GM21723 (cell line): ENCODE measurements at regions not wholly inside any gene's neighbourhood (a gene's known extent, or its start where the extent isn't known, plus 50 kb on each side); places are given as distances from the start of the nearest gene placed in this dataset.
A peak's percentile ranks its signal among the peaks of the same experiment; 100 is the strongest.

ENCODE experiments used
- ATAC-seq: cut with Tn5 transposase; IDR thresholded peaks from one replicate; pipeline ENCODE4 v1.9.1; 2021; ENCODE audit warnings: mild to moderate bottlenecking, moderate library complexity; ENCODE audit not compliant: unreplicated experiment

- ATAC-seq, result no peak
These were observed 355.9 kb upstream of the RIOK2 start for GRCh38 chr5:97538912-97539311.

DNA sequence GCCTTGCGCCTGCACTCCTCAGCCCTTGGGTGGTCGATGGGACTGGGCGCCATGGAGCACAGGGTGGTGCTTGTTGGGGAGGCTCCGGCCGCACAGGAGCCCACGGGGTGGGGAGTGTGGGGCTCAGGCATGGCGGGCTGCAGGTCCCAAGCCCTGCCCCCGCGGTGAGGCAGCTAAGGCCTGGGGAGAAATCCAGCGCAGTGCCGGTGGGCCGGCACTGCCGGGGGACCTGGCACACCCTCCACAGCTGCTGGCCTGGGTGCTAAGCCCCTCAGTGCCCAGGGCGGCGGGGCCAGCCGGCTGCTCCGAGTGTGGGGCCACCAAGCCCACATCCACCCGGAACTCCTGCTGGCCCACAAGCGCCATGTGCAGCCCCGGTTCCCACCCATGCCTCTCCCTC, 358.8 kb upstream of the RIOK2 start:
- no peak for ATAC-seq

GRCh38 chr5:97542469-97542868, 359.4 kb upstream of the RIOK2 start:
- no peak for ATAC-seq

GRCh38 chr5:97543166-97543565, 360.1 kb upstream of the RIOK2 start:
- ATAC-seq, result no peak

GRCh38 chr5:97544240-97544639, 361.2 kb upstream of the RIOK2 start:
- ATAC-seq, result no peak

DNA sequence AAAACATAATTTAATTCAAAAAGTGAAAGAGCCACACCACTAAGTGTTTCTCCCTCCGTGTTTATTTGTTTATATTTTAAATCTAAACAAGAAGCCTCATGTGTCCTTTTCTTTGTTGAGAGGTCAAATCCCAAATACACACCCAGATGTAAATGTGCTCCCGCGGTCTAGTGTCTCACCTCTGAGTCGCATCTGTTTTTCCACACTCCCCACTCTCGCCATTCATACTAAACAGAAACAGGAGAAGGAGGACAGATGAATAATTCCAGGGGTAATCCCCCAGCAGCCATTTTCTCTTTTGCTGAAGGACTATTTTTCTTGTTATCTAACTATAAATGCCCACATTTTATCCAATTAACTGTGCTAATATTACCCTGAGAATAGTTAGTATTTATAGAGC, 361.6 kb upstream of the RIOK2 start:
- no peak for ATAC-seq

- ATAC-seq, result no peak
These were observed 362.4 kb upstream of the RIOK2 start for GRCh38 chr5:97545446-97545845.

GRCh38 chr5:97545886-97546535, 363.0 kb upstream of the RIOK2 start:
- ATAC-seq, result no peak

DNA sequence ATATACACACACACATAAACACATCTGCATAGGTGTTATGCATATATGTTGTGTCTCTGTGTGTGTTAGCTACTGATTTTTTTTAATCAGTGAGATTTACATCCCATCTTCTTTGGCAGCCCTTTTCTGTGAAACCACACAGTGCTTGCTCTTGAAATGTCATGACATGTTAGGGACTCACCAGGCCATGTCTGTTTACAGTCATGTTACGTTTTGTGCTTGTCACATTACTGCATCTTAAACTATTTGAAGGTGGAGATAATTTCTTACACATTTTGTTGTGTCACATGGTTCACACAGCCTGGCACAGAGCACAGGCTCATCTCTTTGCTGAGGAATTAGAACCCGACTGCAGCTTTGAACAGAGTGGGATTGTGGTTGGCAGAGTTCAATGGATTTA, 364.4 kb upstream of the RIOK2 start:
- ATAC-seq, result no peak

DNA sequence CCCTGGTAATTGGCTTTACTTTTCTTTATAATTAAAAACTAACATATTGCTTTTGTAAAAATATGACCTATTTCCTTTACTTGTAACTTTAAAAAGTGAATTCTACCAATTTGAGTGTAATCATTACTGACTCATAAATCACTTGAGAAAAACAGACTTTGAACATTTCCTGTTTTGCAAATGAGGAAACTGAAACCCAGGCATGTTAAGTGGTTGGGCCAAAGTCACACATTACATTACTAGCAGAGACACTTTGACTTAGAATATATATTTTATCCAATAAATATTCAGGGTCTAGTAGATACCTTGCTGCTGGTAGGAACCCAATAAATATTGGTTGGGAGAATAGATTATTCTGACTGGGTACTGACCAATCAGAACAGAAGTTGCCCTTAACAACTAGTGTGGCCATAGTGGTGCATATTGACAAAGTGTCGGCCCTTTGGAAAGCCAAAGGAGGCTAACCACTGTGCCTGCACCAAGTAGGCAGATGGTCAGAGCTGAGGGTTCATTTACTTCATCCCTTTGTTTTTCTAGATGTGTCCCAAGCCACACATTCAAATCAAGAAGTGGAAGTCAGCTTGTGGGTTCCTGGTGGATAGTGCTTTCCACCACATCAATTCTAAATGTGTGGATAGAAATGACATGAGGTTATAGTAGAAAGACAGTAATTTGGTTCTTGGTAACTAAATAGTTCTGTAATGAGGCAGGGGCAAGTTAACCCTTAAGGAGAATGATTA, 365.1 kb upstream of the RIOK2 start:
- peak; percentile 93 for ATAC-seq

DNA sequence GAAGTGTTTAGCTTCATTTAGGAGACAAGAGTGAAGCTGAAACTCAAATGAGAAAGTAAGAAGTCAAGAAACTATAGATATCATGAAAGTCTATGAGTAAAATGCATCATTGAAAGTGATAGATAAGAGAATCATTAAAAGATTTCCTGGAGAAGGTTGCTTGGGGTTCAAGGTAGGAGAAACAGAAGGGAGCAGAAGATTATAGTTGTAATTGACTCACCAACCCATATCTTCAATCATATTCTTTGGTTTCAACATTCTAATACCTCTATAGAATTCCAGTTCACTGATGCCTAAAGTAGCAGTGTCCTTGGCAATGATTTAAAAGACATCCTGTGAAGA, 365.7 kb upstream of the RIOK2 start:
- no peak for ATAC-seq

DNA sequence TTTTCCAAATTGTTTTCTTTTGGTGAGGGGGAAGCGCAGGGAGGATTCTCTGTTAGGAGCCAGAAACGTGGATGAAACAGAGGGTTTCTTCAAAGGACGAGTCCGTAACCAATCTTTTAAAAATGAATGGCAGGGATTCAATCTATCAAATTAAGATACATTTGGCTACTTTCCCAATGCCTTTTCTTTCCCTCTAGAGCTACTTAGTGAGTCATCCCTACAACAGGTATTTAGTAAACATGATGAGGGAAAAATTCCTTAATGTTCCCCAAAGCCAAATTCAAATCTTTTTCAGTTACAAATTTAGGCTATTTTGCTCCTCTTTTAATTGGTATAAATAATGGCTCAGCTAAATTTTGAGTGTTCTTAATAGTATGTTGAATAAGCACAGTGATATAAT, 366.4 kb upstream of the RIOK2 start:
- no peak for ATAC-seq

- no peak for ATAC-seq
These were observed 367.1 kb upstream of the RIOK2 start for GRCh38 chr5:97550164-97550563.

GRCh38 chr5:97550818-97551217, 367.8 kb upstream of the RIOK2 start:
- no peak for ATAC-seq

DNA sequence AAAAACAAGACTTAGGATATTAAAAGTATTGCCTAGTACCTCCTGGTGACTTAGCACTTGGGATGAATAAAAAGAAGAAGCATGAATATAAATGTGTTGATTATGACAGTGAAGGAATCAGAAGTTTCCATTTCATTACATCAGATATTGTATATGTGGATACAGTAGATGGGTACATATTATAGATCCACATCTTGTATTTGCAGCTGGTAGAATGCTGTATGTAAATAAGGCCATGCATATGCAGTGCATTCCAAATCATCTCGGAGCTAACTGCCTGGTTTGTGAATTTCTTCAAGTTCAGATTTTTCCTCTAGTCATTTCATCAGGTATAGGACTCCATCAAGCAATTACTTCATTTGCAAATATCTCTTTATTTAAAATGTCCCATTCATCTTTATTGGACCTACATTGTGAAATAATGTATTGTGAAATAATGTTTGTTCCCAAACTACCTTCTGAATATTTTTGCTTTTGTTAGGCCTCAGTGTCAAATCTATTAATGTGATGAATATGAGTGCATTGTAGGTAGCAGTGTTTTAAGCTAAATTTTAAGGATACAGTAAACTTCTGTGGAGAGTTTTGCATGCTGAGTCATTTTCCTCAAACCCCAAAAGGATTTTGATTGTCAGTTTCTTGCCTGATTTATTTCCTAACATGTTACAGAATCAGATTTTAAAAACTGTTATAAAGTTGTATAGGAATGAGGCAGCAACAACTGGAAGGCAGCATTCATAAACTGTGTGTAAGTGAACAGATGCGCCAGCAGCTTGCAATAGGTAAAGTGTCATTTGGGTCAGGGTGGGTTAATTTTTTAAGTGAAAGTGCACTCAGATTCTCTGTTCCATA, 370.8 kb upstream of the RIOK2 start:
- no peak for ATAC-seq

DNA sequence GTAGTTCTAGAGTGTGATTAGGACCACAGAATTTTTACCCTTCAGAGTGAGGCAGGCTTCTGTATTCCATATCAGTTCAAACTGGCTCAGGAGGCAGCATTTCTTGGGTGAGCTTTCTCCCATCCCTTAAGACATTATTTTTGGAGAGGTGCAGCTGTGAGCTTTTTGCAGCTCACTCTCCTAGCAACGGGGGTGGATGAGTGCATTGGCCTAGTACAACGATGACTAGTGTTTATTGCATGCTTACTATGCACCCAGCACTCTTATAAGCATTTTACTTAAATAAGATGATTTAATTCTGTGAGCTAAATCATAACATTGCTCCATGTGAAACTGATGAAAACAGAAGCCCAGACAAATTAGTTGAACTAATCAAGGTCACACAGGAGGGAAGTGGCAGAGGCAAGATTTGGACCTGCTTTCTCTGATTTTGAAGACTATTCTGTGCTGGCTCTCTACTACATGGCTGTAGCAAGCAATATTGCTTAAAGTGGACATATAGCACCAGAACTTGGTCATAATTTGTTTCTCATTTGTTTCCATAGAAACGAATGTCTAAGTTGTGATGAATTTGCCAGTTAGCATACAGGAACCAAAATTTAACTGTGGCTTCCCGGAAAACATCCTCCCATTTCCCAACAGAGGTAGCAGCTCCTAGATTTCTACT, 372.1 kb upstream of the RIOK2 start:
- no peak for ATAC-seq

DNA sequence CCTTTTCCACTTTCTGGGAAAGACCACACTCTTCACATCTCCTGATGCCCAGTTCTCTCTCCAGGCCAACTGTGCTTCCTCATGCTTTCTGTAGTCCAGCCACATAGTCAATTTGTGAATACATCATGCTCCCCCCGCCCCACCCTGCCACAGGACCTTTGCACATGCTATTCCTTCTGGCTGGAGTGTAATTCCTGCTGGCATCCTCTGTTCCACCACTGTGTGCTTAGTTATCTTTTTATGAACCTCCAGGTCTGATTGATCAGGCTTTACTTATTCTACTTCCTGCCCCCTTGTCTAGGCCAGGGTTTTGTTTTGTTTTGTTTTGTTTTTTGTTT, 372.6 kb upstream of the RIOK2 start:
- no peak for ATAC-seq

DNA sequence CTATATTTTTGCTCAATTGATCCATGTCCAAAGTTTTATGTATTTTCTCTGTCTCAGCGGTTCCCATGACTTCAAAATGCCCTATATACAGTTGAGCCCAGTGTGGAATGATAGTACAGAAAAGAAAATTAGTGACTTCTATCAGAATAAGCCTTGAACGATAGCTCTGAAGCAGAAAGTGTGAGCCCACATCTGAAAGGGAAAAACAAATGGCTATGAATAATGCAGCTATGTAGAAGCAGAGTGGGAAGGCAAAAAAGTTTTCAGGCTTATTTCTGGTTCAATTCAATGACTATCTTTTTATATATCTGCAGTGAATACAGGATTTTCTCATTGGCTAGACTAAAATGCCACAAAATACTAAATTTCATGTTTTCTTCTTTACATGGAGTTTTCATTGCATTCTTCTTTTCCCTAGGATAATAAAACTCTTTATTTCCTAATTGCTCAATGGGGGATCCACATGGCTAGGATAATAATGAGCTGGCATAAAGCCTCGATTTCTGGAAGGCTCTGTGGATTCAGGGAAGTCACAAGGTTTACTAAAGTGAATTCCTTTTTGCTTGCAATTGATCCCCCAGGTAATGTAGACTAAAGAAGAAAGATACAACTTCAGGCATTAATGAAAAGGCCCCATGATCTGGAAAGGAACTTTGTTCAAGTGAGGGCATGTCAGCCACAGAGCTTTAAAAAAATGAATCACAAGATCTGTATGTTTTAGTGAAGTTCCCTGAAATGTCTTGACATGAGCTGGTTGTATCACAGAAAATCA, 377.0 kb upstream of the RIOK2 start:
- no peak for ATAC-seq

DNA sequence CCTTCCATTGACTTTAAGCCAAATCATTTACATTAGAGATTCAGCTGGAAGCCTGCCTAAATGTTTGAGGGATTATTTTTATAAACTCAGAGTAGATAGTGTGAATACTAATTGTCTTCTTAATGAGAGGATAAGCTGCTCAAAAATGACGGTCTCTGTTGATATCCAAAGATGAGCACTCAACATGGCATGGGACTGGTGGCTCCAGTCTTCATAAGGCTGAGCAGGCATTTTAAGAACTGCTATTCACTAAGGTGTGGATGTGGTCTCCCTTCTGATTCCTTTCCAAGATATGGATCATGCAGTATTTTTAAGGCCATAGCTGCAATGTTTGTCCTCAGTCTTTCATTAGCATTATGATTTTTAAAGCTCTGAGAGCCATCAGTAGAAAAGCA, 377.5 kb upstream of the RIOK2 start:
- no peak for ATAC-seq

DNA sequence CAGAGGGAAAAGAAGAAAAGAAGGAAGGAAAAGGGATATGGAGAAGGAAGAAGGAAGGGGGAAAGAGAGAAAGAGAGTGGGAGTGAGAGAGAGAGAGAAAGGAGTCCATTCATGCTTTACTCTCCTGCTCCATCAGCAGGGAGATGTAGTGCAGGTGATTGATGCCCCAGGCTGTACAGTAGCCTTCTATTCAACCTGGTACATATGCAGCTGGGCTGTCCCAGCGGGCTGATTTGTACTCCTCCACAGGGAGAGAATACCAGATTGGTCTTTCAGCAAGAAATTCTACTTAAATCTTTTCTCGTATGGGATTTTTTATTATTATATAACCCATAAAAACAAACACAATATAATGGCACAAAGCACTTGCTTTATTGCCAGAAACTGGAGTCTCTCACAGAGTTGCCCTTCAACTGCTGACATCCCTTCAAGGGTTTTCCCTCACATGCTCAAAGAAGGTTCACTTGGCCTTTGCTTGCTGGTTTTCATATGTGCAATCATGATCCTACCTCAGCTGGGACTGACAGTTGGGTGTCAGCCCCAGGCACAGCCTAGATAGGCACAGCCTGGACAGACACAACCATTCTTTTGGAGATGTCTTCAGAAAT, 380.1 kb upstream of the RIOK2 start:
- no peak for ATAC-seq
